IPS-15b (cell line): ENCODE measurements at regions not wholly inside any gene's neighbourhood (a gene's known extent, or its start where the extent isn't known, plus 50 kb on each side); places are given as distances from the start of the nearest gene placed in this dataset.
"Not testable (repeated sequence)": the region's sequence is repeated elsewhere in the genome, so short reads cannot be mapped to it uniquely, and the experiment has no call there.

ENCODE experiments used
- H3K27me3 ChIP-seq: one replicate; pipeline ENCODE4 v1.6.1; 2013; ENCODE audit warnings: low read length; ENCODE audit not compliant: control insufficient read depth, insufficient read depth
- H3K36me3 ChIP-seq: one replicate; pipeline ENCODE4 v1.6.1; 2013; ENCODE audit warnings: low read length; ENCODE audit not compliant: control insufficient read depth, insufficient read depth
- H3K4me1 ChIP-seq: one replicate; pipeline ENCODE4 v1.6.1; 2013; ENCODE audit warnings: mild to moderate bottlenecking, low read length; ENCODE audit not compliant: control insufficient read depth, insufficient read depth
- H3K4me3 ChIP-seq: one replicate; pipeline ENCODE4 v1.5.1; 2013; ENCODE audit warnings: low read depth, low read length
- H3K9ac ChIP-seq: one replicate; pipeline ENCODE4 v1.6.1; 2013; ENCODE audit warnings: low read depth, mild to moderate bottlenecking, low read length
- H3K9me3 ChIP-seq: one replicate; pipeline ENCODE4 v1.6.1; 2013; ENCODE audit warnings: mild to moderate bottlenecking, low read length; ENCODE audit not compliant: control insufficient read depth, insufficient read depth

DNA sequence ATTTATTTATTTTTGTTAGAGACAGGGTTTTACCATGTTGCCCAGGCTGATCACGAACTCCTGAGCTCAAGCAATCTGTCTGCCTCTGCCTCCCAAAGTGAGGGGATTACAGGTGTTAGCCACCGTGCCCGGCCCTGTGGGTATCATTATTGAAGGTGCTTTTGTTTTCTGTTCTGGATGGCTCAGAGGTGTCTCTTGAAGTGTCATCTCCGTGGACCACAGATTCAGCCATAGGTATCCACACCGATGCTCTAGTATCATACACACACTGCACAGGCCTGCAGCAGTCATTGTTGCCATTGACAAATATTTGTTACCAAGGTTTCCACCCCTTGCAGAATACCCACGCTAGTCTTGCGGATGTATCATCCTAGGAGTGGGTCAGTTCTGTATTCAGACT, 446.2 kb downstream of the XYLT1 start:
- H3K4me1 ChIP-seq, result no peaks in the 10 kb centered on the region
- H3K4me3 ChIP-seq, result no peak overlapping the region
- H3K9me3 ChIP-seq, result peaks cover 2% of the 10 kb centered on the region
- H3K36me3 ChIP-seq, result no peaks in the 10 kb centered on the region
- no peak overlapping the region for H3K9ac ChIP-seq
- no peaks in the 10 kb centered on the region for H3K27me3 ChIP-seq

DNA sequence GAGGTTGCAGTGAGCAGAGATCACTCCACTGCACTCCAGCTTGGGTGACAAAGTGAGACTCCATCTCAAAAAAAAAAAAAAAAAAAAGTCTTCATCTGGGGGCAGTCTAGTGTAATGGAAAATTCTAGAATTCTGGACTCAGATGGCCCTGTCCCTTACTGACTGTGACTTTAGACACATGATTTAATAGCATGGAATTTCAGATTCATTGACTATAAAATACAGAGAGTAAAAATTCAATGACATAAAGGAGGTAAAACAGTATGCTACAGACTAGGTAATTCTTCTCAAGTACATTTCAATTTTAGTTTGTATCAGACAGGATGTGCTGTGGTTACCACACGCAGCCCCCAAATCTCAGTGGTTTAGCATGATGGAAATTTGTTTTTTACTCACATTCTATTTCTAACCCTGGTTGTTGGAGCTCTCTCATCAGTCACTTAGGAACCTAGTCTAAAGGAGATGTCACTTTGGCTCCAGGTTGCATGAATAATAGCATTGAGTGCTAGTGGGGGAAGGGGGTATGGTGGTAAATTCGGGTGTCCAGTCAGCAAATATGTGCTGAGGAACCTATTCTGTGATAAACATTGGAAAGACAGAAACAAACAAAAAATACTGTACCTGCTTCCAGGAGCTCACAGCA, 444.0 kb downstream of the XYLT1 start:
- H3K4me1 ChIP-seq, result no peaks in the 10 kb centered on the region
- peaks cover 5% of the 10 kb centered on the region for H3K9me3 ChIP-seq
- H3K9ac ChIP-seq, result no peak overlapping the region
- no peaks in the 10 kb centered on the region for H3K36me3 ChIP-seq
- H3K4me3 ChIP-seq, result no peak overlapping the region
- H3K27me3 ChIP-seq, result no peaks in the 10 kb centered on the region

DNA sequence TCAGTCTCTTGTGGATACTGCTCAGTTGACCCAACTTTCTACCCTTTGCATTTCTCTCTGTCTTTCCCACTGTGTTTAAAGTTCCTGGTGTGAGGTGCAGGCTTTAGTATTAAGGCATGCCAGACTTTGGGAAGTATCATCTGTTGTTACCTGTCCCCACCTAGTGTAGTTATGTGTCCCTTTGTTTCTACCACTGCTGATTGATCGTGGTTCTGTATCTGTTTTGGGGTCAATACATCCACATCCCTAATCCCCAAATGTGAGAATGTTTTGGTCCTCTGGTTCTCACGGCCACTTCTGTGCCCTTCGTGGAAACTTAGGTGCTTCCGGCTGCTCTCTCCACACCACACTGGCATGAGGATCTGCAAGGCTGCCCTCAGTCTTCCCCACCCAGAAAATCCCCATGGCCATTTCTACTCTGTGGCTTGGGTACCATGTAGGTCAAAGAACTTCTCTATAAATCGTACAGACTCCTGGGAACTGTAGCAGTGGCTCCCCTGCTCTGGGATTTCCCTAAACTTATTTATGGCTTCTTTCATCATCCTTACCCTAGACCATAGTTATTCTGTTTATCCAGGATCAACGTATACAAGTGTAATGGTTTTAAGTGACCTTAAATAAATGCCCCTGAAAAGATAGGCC, 443.2 kb downstream of the XYLT1 start:
- Histone ChIP-seq H3K36me3 (no peaks in the 10 kb centered on the region), H3K27me3 (no peaks in the 10 kb centered on the region), H3K4me3 (no peak overlapping the region), H3K4me1 (no peaks in the 10 kb centered on the region), H3K9me3 (peaks cover 5% of the 10 kb centered on the region), H3K9ac (no peak overlapping the region)

DNA sequence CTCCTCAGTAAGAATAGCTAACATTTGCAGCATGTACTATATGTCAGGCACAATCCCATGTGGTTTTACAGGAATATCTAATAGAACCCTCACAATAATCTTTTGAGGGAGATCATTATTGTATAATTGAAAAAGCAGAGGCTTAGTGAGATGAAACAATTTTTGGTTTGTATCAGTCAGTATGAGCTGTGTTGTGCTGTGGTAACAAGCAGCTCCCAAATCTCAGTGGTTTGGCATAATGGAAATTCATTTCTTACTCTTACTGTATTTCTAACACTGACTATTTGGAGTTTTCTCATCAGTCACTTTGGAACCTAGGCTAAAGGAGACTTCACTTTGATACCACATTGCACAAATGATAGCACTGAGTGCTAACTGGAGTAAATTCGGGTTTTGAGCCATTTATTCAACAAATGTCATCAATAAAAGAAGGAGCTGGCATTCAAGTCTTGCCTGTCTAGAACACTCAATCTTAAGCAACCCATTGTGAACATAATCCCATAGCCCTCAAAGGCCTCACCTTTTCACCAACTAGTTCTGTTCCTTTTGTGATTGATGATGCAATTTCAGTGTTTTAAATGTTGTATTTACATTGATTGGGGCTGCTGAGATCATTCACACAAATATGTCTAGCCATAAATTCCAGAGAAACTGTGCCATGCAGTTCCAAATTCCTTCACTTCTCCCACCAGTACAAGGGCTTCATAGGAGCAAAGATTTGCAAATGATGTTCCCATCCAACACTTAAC, 441.0 kb downstream of the XYLT1 start:
- no peaks in the 10 kb centered on the region for H3K36me3 ChIP-seq
- no peaks in the 10 kb centered on the region for H3K4me1 ChIP-seq
- H3K9me3 ChIP-seq, result peaks cover 5% of the 10 kb centered on the region
- H3K27me3 ChIP-seq, result no peaks in the 10 kb centered on the region
- H3K9ac ChIP-seq, result no peak overlapping the region
- no peak overlapping the region for H3K4me3 ChIP-seq

DNA sequence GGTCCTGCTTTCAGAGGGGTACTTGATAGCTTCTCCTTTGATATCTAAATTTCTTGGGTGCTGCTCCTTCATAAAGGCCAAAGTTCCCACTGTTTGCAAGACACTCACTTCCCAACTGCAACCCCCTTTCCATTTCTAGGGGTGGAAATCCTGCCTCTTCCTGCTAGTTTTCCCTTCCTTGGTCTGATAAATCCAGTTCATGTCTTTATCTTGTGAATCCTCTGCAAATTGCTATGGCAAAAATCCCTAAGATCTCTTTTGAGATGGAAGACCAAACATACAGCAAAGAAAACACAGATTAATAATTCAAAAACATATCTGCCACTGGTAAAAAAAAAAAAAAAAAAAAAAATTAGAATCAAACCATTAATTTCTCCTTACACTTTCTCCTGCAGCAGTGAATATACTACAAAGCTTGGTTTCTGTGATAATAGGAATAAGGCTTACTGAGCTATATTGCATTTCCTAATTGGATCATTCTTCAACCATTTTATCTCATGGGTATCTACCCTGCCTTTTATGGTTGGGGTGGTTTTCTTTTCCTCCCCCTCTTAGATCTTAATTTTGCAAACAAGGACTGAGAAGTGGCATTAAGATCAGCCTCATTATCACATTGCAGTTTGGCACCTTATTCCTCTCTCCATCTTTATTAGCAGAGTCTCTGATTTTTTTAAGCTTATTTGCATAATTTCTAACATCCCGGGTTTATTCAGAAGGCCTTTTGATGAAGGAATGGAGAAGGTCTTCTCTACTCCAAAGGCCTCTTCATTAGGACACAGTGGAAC, 439.1 kb downstream of the XYLT1 start:
- Histone ChIP-seq H3K4me3 (no peak overlapping the region), H3K4me1 (no peaks in the 10 kb centered on the region), H3K36me3 (no peaks in the 10 kb centered on the region), H3K9me3 (peaks cover 5% of the 10 kb centered on the region), H3K9ac (no peak overlapping the region), H3K27me3 (no peaks in the 10 kb centered on the region)

DNA sequence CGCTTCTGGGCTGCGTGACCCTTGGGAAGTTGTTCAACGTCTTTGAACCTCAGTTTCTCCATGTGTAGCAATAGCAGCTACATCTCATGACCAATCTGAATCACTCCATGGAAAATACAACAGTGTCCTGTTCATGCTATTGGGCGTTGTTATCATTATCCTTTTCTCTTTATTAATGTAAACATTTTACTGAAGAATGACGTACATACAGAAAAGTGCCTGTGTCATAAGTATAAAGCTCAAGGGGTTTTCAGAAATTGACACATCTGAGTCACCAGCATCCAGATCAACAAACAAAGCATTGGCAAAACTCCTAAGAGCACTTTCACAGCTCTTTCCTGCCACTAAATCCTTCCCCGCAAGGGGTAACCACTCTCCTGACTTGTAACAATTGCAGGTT, 438.4 kb downstream of the XYLT1 start:
- no peak overlapping the region for H3K4me3 ChIP-seq
- H3K4me1 ChIP-seq, result no peaks in the 10 kb centered on the region
- H3K9me3 ChIP-seq, result peaks cover 5% of the 10 kb centered on the region
- H3K27me3 ChIP-seq, result no peaks in the 10 kb centered on the region
- no peaks in the 10 kb centered on the region for H3K36me3 ChIP-seq
- no peak overlapping the region for H3K9ac ChIP-seq

DNA sequence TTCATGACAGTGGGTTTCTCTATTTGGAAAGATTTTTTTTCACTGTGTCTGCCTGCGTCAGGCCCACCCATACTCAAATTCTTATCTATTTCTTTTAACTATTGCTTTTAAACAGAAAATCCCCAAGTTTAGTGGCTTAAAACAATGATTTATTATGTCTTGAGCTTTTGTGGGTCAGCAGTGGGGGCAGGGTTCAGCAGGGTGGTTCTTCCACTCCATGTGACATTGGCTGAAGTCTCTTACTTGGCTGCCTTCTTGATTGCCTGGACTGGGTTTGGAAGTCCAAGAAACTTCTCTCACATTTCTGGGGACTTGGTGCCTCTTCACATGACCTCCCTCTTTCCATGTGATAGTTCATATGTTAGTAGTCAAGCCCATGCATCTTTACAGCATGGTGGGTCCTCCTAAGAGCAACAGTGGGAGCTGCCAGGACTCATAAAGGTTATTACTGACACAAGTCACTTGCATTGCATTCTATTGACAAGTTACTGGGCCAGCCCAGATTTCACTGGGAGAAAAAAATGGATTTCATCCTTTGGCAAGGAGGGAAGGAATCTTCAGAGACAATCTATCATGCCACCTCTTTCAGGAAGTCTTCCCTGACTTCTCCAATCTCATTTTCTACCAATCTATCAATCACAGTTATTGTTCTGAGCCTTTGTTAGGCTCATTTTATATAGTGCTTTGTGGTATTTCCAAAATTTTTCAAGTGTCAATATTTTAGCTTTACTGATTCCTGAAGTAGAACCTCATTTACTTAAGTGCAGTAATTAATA, 436.1 kb downstream of the XYLT1 start:
- H3K4me1 ChIP-seq, result no peaks in the 10 kb centered on the region
- no peak overlapping the region for H3K9ac ChIP-seq
- no peaks in the 10 kb centered on the region for H3K27me3 ChIP-seq
- H3K9me3 ChIP-seq, result peaks cover 1% of the 10 kb centered on the region
- no peaks in the 10 kb centered on the region for H3K36me3 ChIP-seq
- no peak overlapping the region for H3K4me3 ChIP-seq

DNA sequence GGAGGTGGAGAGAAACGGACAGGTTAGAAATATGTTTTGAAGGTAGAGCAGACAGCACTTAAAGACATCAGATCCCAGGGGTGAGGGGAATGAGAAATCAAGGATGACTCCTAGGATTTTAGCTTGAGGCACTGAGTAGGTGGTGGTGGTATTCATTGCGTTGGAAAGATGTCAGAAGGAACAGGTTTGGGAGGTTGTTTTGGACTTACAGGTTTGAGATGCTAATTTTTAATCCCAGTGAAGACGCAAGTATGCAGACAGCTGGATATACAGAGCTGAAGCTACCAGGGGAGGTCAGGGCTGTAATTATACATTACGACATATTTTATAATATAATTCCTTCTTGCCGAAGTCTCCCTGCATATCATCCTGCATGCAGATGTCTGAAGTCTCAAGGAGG, 433.3 kb downstream of the XYLT1 start:
- Histone ChIP-seq H3K27me3 (no peaks in the 10 kb centered on the region), H3K36me3 (no peaks in the 10 kb centered on the region), H3K4me1 (no peaks in the 10 kb centered on the region), H3K4me3 (no peak overlapping the region), H3K9ac (no peak overlapping the region), H3K9me3 (no peaks in the 10 kb centered on the region)

DNA sequence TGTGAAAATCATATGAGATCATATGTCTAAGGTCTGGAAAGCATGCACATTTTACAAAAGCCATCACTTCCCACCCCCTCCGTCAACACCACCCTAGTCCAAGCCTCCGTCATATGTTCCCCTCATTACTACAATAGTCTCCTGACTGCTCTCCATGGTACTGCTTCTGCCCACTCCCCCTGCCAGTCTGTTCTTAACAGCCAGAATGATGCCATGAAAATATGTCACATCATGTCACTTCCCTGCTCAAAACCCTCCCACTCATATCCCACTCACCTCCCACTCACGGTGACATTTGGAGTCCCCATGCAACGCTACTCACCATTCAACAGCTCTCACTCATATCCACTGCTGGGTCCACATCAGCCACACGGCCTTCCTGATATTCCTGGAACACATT, 432.3 kb downstream of the XYLT1 start:
- no peaks in the 10 kb centered on the region for H3K4me1 ChIP-seq
- no peaks in the 10 kb centered on the region for H3K27me3 ChIP-seq
- no peak overlapping the region for H3K9ac ChIP-seq
- H3K9me3 ChIP-seq, result no peaks in the 10 kb centered on the region
- H3K4me3 ChIP-seq, result no peak overlapping the region
- H3K36me3 ChIP-seq, result no peaks in the 10 kb centered on the region

DNA sequence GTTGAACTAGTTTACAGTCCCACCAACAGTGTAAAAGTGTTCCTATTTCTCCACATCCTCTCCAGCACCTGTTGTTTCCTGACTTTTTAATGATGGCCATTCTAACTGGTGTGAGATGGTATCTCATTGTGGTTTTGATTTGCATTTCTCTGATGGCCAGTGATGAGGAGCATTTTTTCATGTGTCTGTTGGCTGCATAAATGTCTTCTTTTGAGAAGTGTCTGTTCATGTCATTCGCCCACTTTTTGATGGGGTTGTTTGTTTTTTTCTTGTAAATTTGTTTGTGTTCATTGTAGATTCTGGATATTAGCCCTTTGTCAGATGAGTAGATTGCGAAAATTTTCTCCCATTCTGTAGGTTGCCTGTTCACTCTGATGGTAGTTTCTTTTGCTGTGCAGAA, 421.7 kb downstream of the XYLT1 start:
- not testable (repeated sequence) for H3K27me3 ChIP-seq, H3K9ac ChIP-seq, H3K4me3 ChIP-seq, H3K9me3 ChIP-seq, H3K36me3 ChIP-seq, H3K4me1 ChIP-seq

DNA sequence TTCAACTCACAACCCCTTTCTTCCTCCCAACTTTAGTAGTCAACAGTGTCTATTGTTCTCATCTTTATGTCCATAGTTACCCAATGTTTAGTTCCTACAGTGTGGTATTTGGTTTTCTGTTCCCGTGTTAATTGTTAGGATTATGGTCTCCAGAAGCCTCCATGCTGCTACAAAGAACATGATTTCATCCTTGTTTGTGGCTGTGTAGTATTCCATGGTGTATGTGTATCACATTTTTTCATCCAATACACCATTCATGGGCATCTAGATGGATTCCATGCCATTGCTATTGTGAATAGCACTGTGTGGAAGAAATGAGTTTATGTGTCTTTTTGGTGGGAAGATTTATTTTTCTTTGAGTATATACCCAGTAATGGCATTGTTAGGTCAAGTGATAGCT, 420.3 kb downstream of the XYLT1 start:
- Histone ChIP-seq H3K36me3 (no peaks in the 10 kb centered on the region), H3K4me1 (no peaks in the 10 kb centered on the region), H3K9me3 (no peaks in the 10 kb centered on the region), H3K9ac (no peak overlapping the region), H3K27me3 (no peaks in the 10 kb centered on the region), H3K4me3 (no peak overlapping the region)
